ENCODE measurements at regions not wholly inside any gene's neighbourhood (a gene's known extent, or its start where the extent isn't known, plus 50 kb on each side); places are given as distances from the start of the nearest gene placed in this dataset.
"Not testable (repeated sequence)": the region's sequence is repeated elsewhere in the genome, so short reads cannot be mapped to it uniquely, and the experiment has no call there.

GRCh38 chr21:27872411-27872810 lies 905.5 kb upstream of the ADAMTS5 start:
- TF ChIP-seq CTCF (IDR thresholded peaks at IDR 0.05; ENCODE audit: low read depth, low read length); POLR2A (IDR thresholded peaks at IDR 0.05; ENCODE audit: extremely low read depth, insufficient read length): not testable (repeated sequence)

Data from NB4 (cell line).